IMR-90 (cell line): ENCODE measurements at regions not wholly inside any gene's neighbourhood (a gene's known extent, or its start where the extent isn't known, plus 50 kb on each side); places are given as distances from the start of the nearest gene placed in this dataset.

ENCODE experiments used
- ATAC-seq: fragments of 200-7000 bp; cut with Tn5 transposase; 2 replicates; pipeline ENCODE4 v1.9.1; 2020; ENCODE audit warnings: low read depth, mild to moderate bottlenecking, moderate library complexity
- BruUV-seq: library from RNA; stranded (reverse); fragments of 400-500 nt; replicated peaks from 2 replicates; lab custom pipeline; 2021; lab: Mats Ljungman, UMichigan
- CTCF ChIA-PET: fragments of 300-600 bp; formaldehyde crosslinking; extraction: SDS; loops from one replicate; lab custom pipeline; 2021; ENCODE audit warnings: antibody characterized with exemption; lab: Yijun Ruan, JAX
- POLR2A ChIA-PET: fragments of 300-600 bp; sonication (Branson Sonifier 250); formaldehyde crosslinking; loops from one replicate; lab custom pipeline; 2022; ENCODE audit warnings: antibody characterized with exemption; ENCODE audit not compliant: unreplicated experiment; lab: Charles Lee
- DNase-seq: peaks from one replicate; pipeline ENCODE4 v3.0.0; 2013
- H2AFZ ChIP-seq: replicated peaks from 2 replicates; pipeline ENCODE3; 2013; ENCODE audit warnings: low read length, mild to moderate bottlenecking; ENCODE audit not compliant: poor library complexity
- H2AK5ac ChIP-seq: 2 replicates; pipeline ENCODE4 v1.6.1; 2013; ENCODE audit warnings: low read depth, low read length, inconsistent platforms
- H2AK9ac ChIP-seq: replicated peaks from 2 replicates; pipeline ENCODE3; 2013; ENCODE audit warnings: mild to moderate bottlenecking, low read depth, low read length, moderate library complexity; ENCODE audit not compliant: poor library complexity
- H2BK120ac ChIP-seq: 2 replicates; pipeline ENCODE4 v1.6.1; 2013; ENCODE audit warnings: low read depth, low read length, inconsistent platforms
- H2BK15ac ChIP-seq: 3 replicates; pipeline ENCODE4 v1.6.1; 2013; ENCODE audit warnings: low read depth, low read length, inconsistent platforms
- H2BK20ac ChIP-seq: 2 replicates; pipeline ENCODE4 v1.6.1; 2013; ENCODE audit warnings: low read depth, mild to moderate bottlenecking, inconsistent platforms, low read length, moderate library complexity
- H2BK5ac ChIP-seq: 2 replicates; pipeline ENCODE4 v1.6.1; 2013; ENCODE audit warnings: mild to moderate bottlenecking, low read depth, low read length, inconsistent platforms; ENCODE audit not compliant: poor library complexity, severe bottlenecking
- H3K14ac ChIP-seq: replicated peaks from 2 replicates; pipeline ENCODE4 v1.6.1; 2013; ENCODE audit warnings: low read depth, low read length, inconsistent platforms
- H3K18ac ChIP-seq: 2 replicates; pipeline ENCODE4 v1.6.1; 2013; ENCODE audit warnings: low read depth, low read length, control low read depth
- H3K23ac ChIP-seq: 2 replicates; pipeline ENCODE4 v1.6.1; 2013; ENCODE audit warnings: low read depth, low read length, inconsistent platforms
- H3K27ac ChIP-seq: 2 replicates; pipeline ENCODE4 v1.5.1; 2013; ENCODE audit warnings: mild to moderate bottlenecking, control low read depth, low read length; ENCODE audit not compliant: insufficient read depth
- H3K27me3 ChIP-seq: 2 replicates; pipeline ENCODE4 v1.6.1; 2013; ENCODE audit warnings: low read length; ENCODE audit not compliant: control insufficient read depth, insufficient read depth
- H3K36me3 ChIP-seq: 2 replicates; pipeline ENCODE4 v1.6.1; 2013; ENCODE audit warnings: low read length, mixed read lengths; ENCODE audit not compliant: control insufficient read depth, insufficient read depth
- H3K4ac ChIP-seq: 2 replicates; pipeline ENCODE4 v1.6.1; 2013; ENCODE audit warnings: low read depth, low read length, inconsistent platforms
- H3K4me1 ChIP-seq: 2 replicates; pipeline ENCODE4 v1.6.1; 2013; ENCODE audit warnings: low read length, mixed read lengths; ENCODE audit not compliant: control insufficient read depth, insufficient read depth
- H3K4me2 ChIP-seq: 2 replicates; pipeline ENCODE4 v1.6.1; 2013; ENCODE audit warnings: low read depth, mild to moderate bottlenecking, control low read depth, low read length, moderate library complexity
- H3K4me3 ChIP-seq: 2 replicates; pipeline ENCODE4 v1.5.1; 2013; ENCODE audit warnings: low read depth, mild to moderate bottlenecking, control low read depth, low read length, moderate library complexity; ENCODE audit not compliant: insufficient read depth
- H3K56ac ChIP-seq: 2 replicates; pipeline ENCODE4 v1.6.1; 2013; ENCODE audit warnings: low read length, inconsistent platforms; ENCODE audit not compliant: insufficient read depth; ENCODE audit errors: extremely low read depth
- H3K79me1 ChIP-seq, 2 experiments: 2 replicates each; pipeline ENCODE4 v1.6.1; 2013; ENCODE audit warnings: low read length in 2 of 2, inconsistent platforms in 1 of 2, low read depth in 1 of 2
- H3K9ac ChIP-seq: 2 replicates; pipeline ENCODE4 v1.6.1; 2013; ENCODE audit warnings: low read depth, low read length, control low read depth
- H3K9me1 ChIP-seq: 2 replicates; pipeline ENCODE4 v1.6.1; 2013; ENCODE audit warnings: low read length, inconsistent platforms; ENCODE audit not compliant: insufficient read depth
- H3K9me3 ChIP-seq: 2 replicates; pipeline ENCODE4 v1.6.1; 2013; ENCODE audit warnings: low read length; ENCODE audit not compliant: control insufficient read depth, insufficient read depth
- H4K20me1 ChIP-seq: 2 replicates; pipeline ENCODE4 v1.6.1; 2013; ENCODE audit warnings: low read length, inconsistent platforms; ENCODE audit not compliant: insufficient read depth
- H4K5ac ChIP-seq: 2 replicates; pipeline ENCODE4 v1.6.1; 2013; ENCODE audit warnings: mild to moderate bottlenecking, low read depth, low read length, control low read depth
- H4K8ac ChIP-seq, 2 experiments: 2 replicates each; pipeline ENCODE4 v1.6.1; 2013; ENCODE audit warnings: low read depth in 2 of 2, low read length in 2 of 2, control low read depth in 1 of 2, inconsistent platforms in 1 of 2
- H4K91ac ChIP-seq: 2 replicates; pipeline ENCODE4 v1.6.1; 2013; ENCODE audit warnings: low read depth, low read length, inconsistent platforms; ENCODE audit not compliant: insufficient read depth
- BHLHE40 ChIP-seq: fragments of 150-350 bp; IDR thresholded peaks from 2 replicates; pipeline ENCODE4 v1.6.1; 2016; ENCODE audit warnings: mild to moderate bottlenecking, low read depth, low read length
- CEBPB ChIP-seq: IDR thresholded peaks from 2 replicates; pipeline ENCODE4 v1.6.1; 2012; ENCODE audit warnings: low read depth, low read length, improper control_type of control experiment
- MAFK ChIP-seq: IDR thresholded peaks from 2 replicates; pipeline ENCODE4 v1.6.1; 2012; ENCODE audit warnings: low read depth, low read length, improper control_type of control experiment
- MAZ ChIP-seq: IDR thresholded peaks from 2 replicates; pipeline ENCODE4 v1.6.1; 2012; ENCODE audit warnings: low read depth, mild to moderate bottlenecking, low read length, improper control_type of control experiment, moderate library complexity, borderline replicate concordance
- RFX5 ChIP-seq: IDR thresholded peaks from 2 replicates; pipeline ENCODE4 v1.8.0; 2012; ENCODE audit warnings: low read depth, mild to moderate bottlenecking, low read length, moderate library complexity
- SMC3 ChIP-seq: fragments of 150-350 bp; IDR thresholded peaks from 2 replicates; pipeline ENCODE4 v1.6.1; 2016; ENCODE audit warnings: low read depth, mild to moderate bottlenecking, antibody characterized with exemption, low read length, moderate library complexity
- WGBS, 2 experiments: methylation state at CpG; one replicate each; pipeline versions ENCODE4 v1.1.5 to v1.1.7; 2013; ENCODE audit warnings: missing lambda C conversion rate in 2 of 2; ENCODE audit not compliant: insufficient read length in 1 of 2; ENCODE audit errors: extremely low coverage in 2 of 2; 5-methylcytosine and 5-hydroxymethylcytosine counted together
- dilution Hi-C: fragments of 300-500 bp; cut with HindIII; formaldehyde crosslinking; loops from one replicate; pipeline ENCODE4 v1.14.3; 2018; ENCODE audit warnings: low sequenced_read_pairs; ENCODE audit not compliant: unreplicated experiment
- in situ Hi-C: fragments of 300-500 bp; cut with MboI; formaldehyde crosslinking; loops from 3 replicates; pipeline ENCODE4 v1.14.3; 2019; ENCODE audit warnings: low sequenced_read_pairs, inconsistent platforms, mixed read lengths
- intact Hi-C: fragments of 100-400 bp; cut with micrococcal nuclease; formaldehyde crosslinking; loops from 2 replicates; pipeline ENCODE4 v1.10.0; 2022

DNA sequence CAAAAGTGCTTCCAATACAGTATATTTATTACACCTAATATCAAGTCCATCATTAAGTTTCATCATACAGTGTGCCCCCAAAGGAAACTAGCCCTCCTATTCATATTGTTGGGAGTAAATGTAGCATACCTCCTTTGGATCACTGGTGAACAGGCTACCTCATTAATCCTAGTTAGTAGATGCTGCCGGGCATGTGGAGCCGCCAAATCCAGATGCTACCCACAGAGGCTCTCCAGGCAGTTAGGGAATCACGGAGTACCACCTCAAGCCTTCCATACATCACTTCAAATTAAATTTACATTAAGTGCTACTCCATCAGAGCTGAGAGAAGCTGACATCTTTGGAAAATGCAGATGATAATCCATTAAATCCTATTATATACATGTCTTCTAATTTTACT is 121.7 kb upstream of the FOXD3 start:
- H3K79me1 ChIP-seq, result no peaks in the 10 kb centered on the region
- ChIA-PET POLR2A (no interaction called here), CTCF (no interaction called here)
- H3K4me2 ChIP-seq, result no peak overlapping the region
- H4K5ac ChIP-seq, result no peak overlapping the region
- H3K27ac ChIP-seq, result no peak overlapping the region
- H2BK120ac ChIP-seq, result no peak overlapping the region
- no peaks in the 10 kb centered on the region for H4K20me1 ChIP-seq
- in situ Hi-C loops, result no loop called here
- no peak overlapping the region for H4K91ac ChIP-seq
- H3K27me3 ChIP-seq, result peaks cover 4% of the 10 kb centered on the region
- no peak overlapping the region for H3K18ac ChIP-seq
- no peak overlapping the region for H3K23ac ChIP-seq
- H2AFZ ChIP-seq, result no peak overlapping the region
- H3K36me3 ChIP-seq, result no peaks in the 10 kb centered on the region
- no peak overlapping the region for H3K9ac ChIP-seq
- intact Hi-C loops, result no loop called here
- DNase-seq, result no peak
- no TSS peak for BruUV-seq
- no peak overlapping the region for H2BK15ac ChIP-seq
- H3K4ac ChIP-seq, result no peak overlapping the region
- H3K4me3 ChIP-seq, result no peak overlapping the region
- no peak overlapping the region for H3K14ac ChIP-seq
- dilution Hi-C loops, result no loop called here
- H4K8ac ChIP-seq, result no peak overlapping the region
- H2AK5ac ChIP-seq, result no peak overlapping the region
- TF ChIP-seq BHLHE40 (no peak), RFX5 (no peak), SMC3 (no peak), MAZ (no peak), CEBPB (no peak), MAFK (no peak)
- no peaks in the 10 kb centered on the region for H3K4me1 ChIP-seq
- no peak overlapping the region for H3K56ac ChIP-seq
- no peak overlapping the region for H2BK5ac ChIP-seq
- H3K9me3 ChIP-seq, result no peaks in the 10 kb centered on the region
- ATAC-seq, result no peak
- H2AK9ac ChIP-seq, result no peak overlapping the region
- 0% methylated on average over 2 of the region's 3 CpGs; no CpG with 5 or more reads in 1 of the 2 experiments for WGBS, 2 experiments
- no peak overlapping the region for H2BK20ac ChIP-seq
- no peaks in the 10 kb centered on the region for H3K9me1 ChIP-seq
